Effector memory CD4-positive, alpha-beta T cell (primary cell): ENCODE measurements at regions not wholly inside any gene's neighbourhood (a gene's known extent, or its start where the extent isn't known, plus 50 kb on each side); places are given as distances from the start of the nearest gene placed in this dataset.

Experiments
- DNase-seq, 3 donors: peaks; one replicate each; pipeline ENCODE4 v3.0.0-alpha.2; 2020
- H3K27ac ChIP-seq: 2 replicates; pipeline ENCODE4 v1.7.0; 2013; ENCODE audit warnings: mild to moderate bottlenecking, low read length, moderate library complexity; ENCODE audit not compliant: insufficient read depth, poor library complexity, severe bottlenecking
- H3K27me3 ChIP-seq: replicated peaks from 2 replicates; pipeline ENCODE4 v1.7.0; 2013; ENCODE audit warnings: mild to moderate bottlenecking, low read length; ENCODE audit not compliant: insufficient read depth, control insufficient read depth, poor library complexity, severe bottlenecking
- H3K36me3 ChIP-seq: 2 replicates; pipeline ENCODE4 v1.7.0; 2013; ENCODE audit warnings: mild to moderate bottlenecking, low read length, moderate library complexity; ENCODE audit not compliant: control insufficient read depth, insufficient read depth
- H3K4me1 ChIP-seq: 2 replicates; pipeline ENCODE4 v1.7.0; 2013; ENCODE audit warnings: low read length, mild to moderate bottlenecking; ENCODE audit not compliant: control insufficient read depth, insufficient read depth, poor library complexity, severe bottlenecking
- H3K4me3 ChIP-seq: 2 replicates; pipeline ENCODE4 v1.7.0; 2013; ENCODE audit warnings: low read length, low read depth, mild to moderate bottlenecking; ENCODE audit not compliant: insufficient read depth, poor library complexity, severe bottlenecking
- H3K9me3 ChIP-seq: 2 replicates; pipeline ENCODE4 v1.7.0; 2013; ENCODE audit warnings: mild to moderate bottlenecking, low read length, moderate library complexity; ENCODE audit not compliant: control insufficient read depth

GRCh38 chrX:124679199-124679598, 332.8 kb downstream of the SH2D1A start:
- Histone ChIP-seq H3K4me3 (no peak overlapping the region), H3K27ac (no peak overlapping the region), H3K27me3 (no peaks in the 10 kb centered on the region), H3K9me3 (no peaks in the 10 kb centered on the region), H3K36me3 (no peaks in the 10 kb centered on the region), H3K4me1 (no peaks in the 10 kb centered on the region)
- DNase-seq: no peak

GRCh38 chrX:124680287-124680686, 333.9 kb downstream of the SH2D1A start:
- DNase-seq: no peak
- Histone ChIP-seq H3K27me3 (no peaks in the 10 kb centered on the region), H3K27ac (no peak overlapping the region), H3K9me3 (no peaks in the 10 kb centered on the region), H3K4me1 (no peaks in the 10 kb centered on the region), H3K4me3 (no peak overlapping the region), H3K36me3 (no peaks in the 10 kb centered on the region)

GRCh38 chrX:124690495-124690894, 344.1 kb downstream of the SH2D1A start:
- DNase-seq: no peak
- Histone ChIP-seq H3K4me3 (no peak overlapping the region), H3K4me1 (no peaks in the 10 kb centered on the region), H3K9me3 (no peaks in the 10 kb centered on the region), H3K27ac (no peak overlapping the region), H3K36me3 (no peaks in the 10 kb centered on the region), H3K27me3 (no peaks in the 10 kb centered on the region)

- no peak for DNase-seq
- no peaks in the 10 kb centered on the region for H3K27me3 ChIP-seq
- no peaks in the 10 kb centered on the region for H3K4me1 ChIP-seq
- no peak overlapping the region for H3K4me3 ChIP-seq
- H3K36me3 ChIP-seq: no peaks in the 10 kb centered on the region
- H3K27ac ChIP-seq: no peak overlapping the region
- H3K9me3 ChIP-seq: no peaks in the 10 kb centered on the region
These were observed 353.5 kb downstream of the SH2D1A start for GRCh38 chrX:124699876-124700275.

GRCh38 chrX:124717537-124717936, 371.2 kb downstream of the SH2D1A start:
- Histone ChIP-seq H3K9me3 (no peaks in the 10 kb centered on the region), H3K4me3 (no peak overlapping the region)
- DNase-seq: no peak

GRCh38 chrX:124719060-124719459, 372.7 kb downstream of the SH2D1A start:
- H3K36me3 ChIP-seq: no peaks in the 10 kb centered on the region
- no peak overlapping the region for H3K4me3 ChIP-seq
- no peak overlapping the region for H3K27ac ChIP-seq
- H3K4me1 ChIP-seq: no peaks in the 10 kb centered on the region
- H3K27me3 ChIP-seq: no peaks in the 10 kb centered on the region
- H3K9me3 ChIP-seq: no peaks in the 10 kb centered on the region
- DNase-seq: no peak

More at GRCh38 chrX:124717537-124717936, 371.2 kb downstream of the SH2D1A start:
- Histone ChIP-seq H3K27me3 (no peaks in the 10 kb centered on the region), H3K27ac (no peak overlapping the region), H3K36me3 (no peaks in the 10 kb centered on the region), H3K4me1 (no peaks in the 10 kb centered on the region)

- Histone ChIP-seq H3K27me3 (no peaks in the 10 kb centered on the region), H3K36me3 (no peaks in the 10 kb centered on the region), H3K4me1 (no peaks in the 10 kb centered on the region), H3K27ac (no peak overlapping the region), H3K4me3 (no peak overlapping the region), H3K9me3 (no peaks in the 10 kb centered on the region)
- no peak for DNase-seq
These were observed 374.2 kb downstream of the SH2D1A start for GRCh38 chrX:124720532-124720931.

- no peaks in the 10 kb centered on the region for H3K36me3 ChIP-seq
- H3K27ac ChIP-seq: no peak overlapping the region
- H3K4me1 ChIP-seq: no peaks in the 10 kb centered on the region
- no peaks in the 10 kb centered on the region for H3K9me3 ChIP-seq
- no peaks in the 10 kb centered on the region for H3K27me3 ChIP-seq
- no peak for DNase-seq
- no peak overlapping the region for H3K4me3 ChIP-seq
These were observed 379.1 kb downstream of the SH2D1A start for GRCh38 chrX:124725502-124725901.

GRCh38 chrX:124726292-124726691, 379.9 kb downstream of the SH2D1A start:
- no peak overlapping the region for H3K27ac ChIP-seq
- no peaks in the 10 kb centered on the region for H3K9me3 ChIP-seq
- no peaks in the 10 kb centered on the region for H3K36me3 ChIP-seq
- H3K27me3 ChIP-seq: no peaks in the 10 kb centered on the region
- H3K4me1 ChIP-seq: no peaks in the 10 kb centered on the region
- DNase-seq: no peak
- no peak overlapping the region for H3K4me3 ChIP-seq

GRCh38 chrX:124726881-124727280, 380.5 kb downstream of the SH2D1A start:
- DNase-seq: no peak
- H3K4me1 ChIP-seq: no peaks in the 10 kb centered on the region
- no peaks in the 10 kb centered on the region for H3K36me3 ChIP-seq
- H3K9me3 ChIP-seq: no peaks in the 10 kb centered on the region
- no peak overlapping the region for H3K4me3 ChIP-seq
- H3K27me3 ChIP-seq: no peaks in the 10 kb centered on the region
- no peak overlapping the region for H3K27ac ChIP-seq
